Activated T-cell treated with anti-CD3 and anti-CD28 coated beads, Interleukin-2, amount 50 U/mL, for 72 hours (primary cell): ENCODE measurements at regions not wholly inside any gene's neighbourhood (a gene's known extent, or its start where the extent isn't known, plus 50 kb on each side); places are given as distances from the start of the nearest gene placed in this dataset.
"Not testable (repeated sequence)": the region's sequence is repeated elsewhere in the genome, so short reads cannot be mapped to it uniquely, and the experiment has no call there.

Experiments
- ATAC-seq, 2 donors: fragments of 150-1000 bp; cut with Tn5 transposase; replicated peaks in 1 of 2; 2 replicates each; pipeline ENCODE4 v1.10.0; 2021; ENCODE audit warnings: moderate library complexity in 2 of 2, mild to moderate bottlenecking in 1 of 2
- DNase-seq, 2 donors: peaks; one replicate each; pipeline ENCODE4 v3.0.0; 2021 to 2022; ENCODE audit warnings: mixed read lengths in 1 of 2
- H3K27ac Mint-ChIP-seq: one replicate; pipeline ENCODE4 v1.8.0; 2022; ENCODE audit warnings: mild to moderate bottlenecking, moderate library complexity, mixed read lengths
- H3K27me3 Mint-ChIP-seq: one replicate; pipeline ENCODE4 v1.8.0; 2022; ENCODE audit warnings: low read depth, mixed read lengths
- H3K36me3 Mint-ChIP-seq, 2 donors: one replicate each; pipeline ENCODE4 v1.8.0; 2022; ENCODE audit warnings: mixed read lengths in 2 of 2, mild to moderate bottlenecking in 1 of 2; ENCODE audit not compliant: insufficient read depth in 2 of 2
- H3K4me1 Mint-ChIP-seq: one replicate; pipeline ENCODE4 v1.8.0; 2022; ENCODE audit warnings: low read depth, mixed read lengths
- H3K4me3 Mint-ChIP-seq, 2 donors: one replicate each; pipeline ENCODE4 v1.8.0; 2022; ENCODE audit warnings: mild to moderate bottlenecking in 2 of 2, mixed read lengths in 2 of 2, moderate library complexity in 2 of 2
- H3K9me3 Mint-ChIP-seq, 2 donors: one replicate each; pipeline ENCODE4 v1.8.0; 2022; ENCODE audit warnings: mixed read lengths in 2 of 2

DNA sequence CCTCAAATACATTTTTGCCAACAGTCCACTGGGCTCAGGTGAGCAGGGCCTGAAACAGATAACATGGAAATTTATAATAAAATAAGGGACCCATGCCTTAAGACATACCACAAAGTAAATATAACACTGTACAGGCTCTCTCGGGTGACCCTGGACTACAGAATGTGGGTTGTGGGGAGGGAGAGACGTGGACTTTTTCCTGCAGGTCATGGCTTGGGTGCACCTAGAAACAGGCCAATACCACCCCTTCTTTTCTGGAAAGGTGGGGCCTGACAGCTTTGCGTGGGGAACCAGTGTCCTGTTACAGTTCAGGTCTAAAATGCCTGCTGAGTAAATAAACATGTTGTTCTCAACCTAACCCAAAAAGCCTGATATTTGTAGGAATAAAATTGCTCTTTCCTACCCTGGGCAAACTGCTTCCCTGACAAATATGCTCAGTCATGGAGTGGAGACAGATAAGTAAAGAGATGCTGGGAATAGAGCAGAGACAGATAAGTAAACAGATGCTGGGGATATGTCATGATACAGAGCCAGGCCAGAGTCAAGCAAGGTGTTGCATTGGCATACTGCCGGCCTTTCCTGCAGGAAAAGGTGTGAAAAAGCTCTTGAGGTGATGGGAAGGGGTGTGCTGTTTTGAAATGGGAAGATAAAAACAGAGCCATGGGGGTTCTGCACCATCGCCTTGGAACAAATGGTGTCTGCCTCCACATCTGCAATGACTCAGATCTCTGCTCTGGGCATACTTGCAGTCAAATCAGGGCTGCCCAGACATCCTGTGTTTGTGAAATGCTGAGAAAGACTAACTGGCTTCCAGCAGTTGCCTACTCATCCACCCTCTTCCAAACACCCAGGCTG is 535.6 kb downstream of the KCNJ18 start:
- H3K9me3 Mint-ChIP-seq, DNase-seq, H3K36me3 Mint-ChIP-seq, H3K27ac Mint-ChIP-seq, ATAC-seq, H3K27me3 Mint-ChIP-seq, H3K4me3 Mint-ChIP-seq, H3K4me1 Mint-ChIP-seq: not testable (repeated sequence)

- ATAC-seq, H3K9me3 Mint-ChIP-seq, H3K4me1 Mint-ChIP-seq: not testable (repeated sequence)
Observed at GRCh38 chr17:22229821-22230220, 537.5 kb downstream of the KCNJ18 start.

GRCh38 chr17:22233382-22233781 is 541.1 kb downstream of the KCNJ18 start:
- no peak for DNase-seq
- Mint-ChIP-seq H3K4me3 (no peak overlapping the region), H3K4me1 (no peaks in the 10 kb centered on the region), H3K36me3 (peaks cover 0 to 4% of the 10 kb centered on the region in 2 donors), H3K27me3 (no peaks in the 10 kb centered on the region), H3K9me3 (peaks cover 0 to 4% of the 10 kb centered on the region in 2 donors), H3K27ac (no peak overlapping the region)
- ATAC-seq = no peak

More at GRCh38 chr17:22229821-22230220, 537.5 kb downstream of the KCNJ18 start:
- not testable (repeated sequence) for H3K4me3 Mint-ChIP-seq, H3K27me3 Mint-ChIP-seq, DNase-seq, H3K27ac Mint-ChIP-seq, H3K36me3 Mint-ChIP-seq

GRCh38 chr17:22242472-22242871 is 550.1 kb downstream of the KCNJ18 start:
- H3K4me1 Mint-ChIP-seq = no peaks in the 10 kb centered on the region
- ATAC-seq = no peak
- no peak overlapping the region for H3K4me3 Mint-ChIP-seq

GRCh38 chr17:22251498-22251897 is 559.2 kb downstream of the KCNJ18 start:
- peak in 1 of 2 donors; percentile 51 for ATAC-seq

More at GRCh38 chr17:22242472-22242871, 550.1 kb downstream of the KCNJ18 start:
- no peaks in the 10 kb centered on the region for H3K9me3 Mint-ChIP-seq
- H3K27ac Mint-ChIP-seq = no peak overlapping the region
- DNase-seq = no peak
- H3K36me3 Mint-ChIP-seq = no peaks in the 10 kb centered on the region
- no peaks in the 10 kb centered on the region for H3K27me3 Mint-ChIP-seq

DNA sequence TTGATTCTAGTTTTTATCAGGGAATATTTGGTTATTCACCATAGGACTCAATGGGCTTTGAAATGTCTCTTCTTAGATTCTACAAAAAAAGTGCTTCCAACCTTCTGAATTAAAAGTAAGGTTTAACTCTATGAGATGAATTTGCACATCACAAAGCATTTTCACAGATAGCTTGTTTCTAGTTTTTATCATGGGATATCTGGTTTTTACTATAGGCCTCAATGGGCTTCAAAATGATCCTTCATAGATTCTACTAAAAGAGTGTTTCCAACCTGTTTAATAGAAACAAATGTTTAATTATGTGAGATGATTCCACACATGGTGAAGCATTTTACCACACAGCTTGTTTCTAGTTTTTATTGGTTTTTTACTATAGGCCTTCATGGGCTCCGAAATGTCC is 560.7 kb downstream of the KCNJ18 start:
- peaks cover 0 to 2% of the 10 kb centered on the region in 2 donors for H3K36me3 Mint-ChIP-seq
- no peaks in the 10 kb centered on the region for H3K4me1 Mint-ChIP-seq
- peaks cover 2% of the 10 kb centered on the region in 2 donors for H3K9me3 Mint-ChIP-seq
- ATAC-seq (no peak), DNase-seq (no peak)
- H3K4me3 Mint-ChIP-seq = no peak overlapping the region
- H3K27ac Mint-ChIP-seq = no peak overlapping the region
- H3K27me3 Mint-ChIP-seq = no peaks in the 10 kb centered on the region

More at GRCh38 chr17:22251498-22251897, 559.2 kb downstream of the KCNJ18 start:
- DNase-seq = no peak
- no peaks in the 10 kb centered on the region for H3K4me1 Mint-ChIP-seq
- H3K36me3 Mint-ChIP-seq = peaks cover 0 to 2% of the 10 kb centered on the region in 2 donors
- H3K27ac Mint-ChIP-seq = no peak overlapping the region
- H3K9me3 Mint-ChIP-seq = peaks cover 2% of the 10 kb centered on the region in 2 donors
- H3K27me3 Mint-ChIP-seq = no peaks in the 10 kb centered on the region
- H3K4me3 Mint-ChIP-seq = no peak overlapping the region

- H3K36me3 Mint-ChIP-seq = no peaks in the 10 kb centered on the region
- ATAC-seq (no peak), DNase-seq (no peak)
- no peak overlapping the region for H3K4me3 Mint-ChIP-seq
- no peaks in the 10 kb centered on the region for H3K4me1 Mint-ChIP-seq
- peaks cover 3% of the 10 kb centered on the region in 2 donors for H3K9me3 Mint-ChIP-seq
- no peaks in the 10 kb centered on the region for H3K27me3 Mint-ChIP-seq
- no peak overlapping the region for H3K27ac Mint-ChIP-seq
Observed at GRCh38 chr17:22265807-22266206, 573.5 kb downstream of the KCNJ18 start.

DNA sequence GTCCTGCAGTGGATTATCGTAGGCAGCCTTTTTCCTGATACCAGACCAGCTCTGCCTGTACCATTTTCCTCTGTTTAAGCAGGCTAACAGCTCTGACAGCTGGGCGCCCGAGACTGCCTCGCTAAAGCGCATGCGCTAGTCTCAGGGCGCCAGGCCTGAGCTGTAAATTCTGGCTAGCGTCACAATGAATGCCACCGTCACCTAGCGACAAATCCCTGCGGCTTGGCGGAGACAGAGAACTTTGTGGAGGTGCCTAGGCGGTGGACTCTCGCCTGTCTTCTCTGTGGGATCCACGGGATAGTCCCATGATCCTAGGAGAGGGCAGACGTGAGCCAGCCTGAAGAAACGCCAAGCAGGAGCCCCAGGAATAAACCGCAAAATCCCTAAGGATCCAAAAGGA is 573.9 kb downstream of the KCNJ18 start:
- Mint-ChIP-seq H3K36me3 (no peaks in the 10 kb centered on the region), H3K27ac (no peak overlapping the region), H3K9me3 (peaks cover 3% of the 10 kb centered on the region in 2 donors), H3K4me1 (no peaks in the 10 kb centered on the region), H3K27me3 (no peaks in the 10 kb centered on the region), H3K4me3 (no peak overlapping the region)
- ATAC-seq (no peak), DNase-seq (no peak)

- Mint-ChIP-seq H3K36me3 (no peaks in the 10 kb centered on the region), H3K27ac (no peak overlapping the region), H3K4me3 (no peak overlapping the region), H3K27me3 (no peaks in the 10 kb centered on the region), H3K9me3 (peaks cover 6 to 7% of the 10 kb centered on the region in 2 donors), H3K4me1 (no peaks in the 10 kb centered on the region)
- DNase-seq (no peak), ATAC-seq (no peak)
Observed at GRCh38 chr17:22267019-22267418, 574.7 kb downstream of the KCNJ18 start.

DNA sequence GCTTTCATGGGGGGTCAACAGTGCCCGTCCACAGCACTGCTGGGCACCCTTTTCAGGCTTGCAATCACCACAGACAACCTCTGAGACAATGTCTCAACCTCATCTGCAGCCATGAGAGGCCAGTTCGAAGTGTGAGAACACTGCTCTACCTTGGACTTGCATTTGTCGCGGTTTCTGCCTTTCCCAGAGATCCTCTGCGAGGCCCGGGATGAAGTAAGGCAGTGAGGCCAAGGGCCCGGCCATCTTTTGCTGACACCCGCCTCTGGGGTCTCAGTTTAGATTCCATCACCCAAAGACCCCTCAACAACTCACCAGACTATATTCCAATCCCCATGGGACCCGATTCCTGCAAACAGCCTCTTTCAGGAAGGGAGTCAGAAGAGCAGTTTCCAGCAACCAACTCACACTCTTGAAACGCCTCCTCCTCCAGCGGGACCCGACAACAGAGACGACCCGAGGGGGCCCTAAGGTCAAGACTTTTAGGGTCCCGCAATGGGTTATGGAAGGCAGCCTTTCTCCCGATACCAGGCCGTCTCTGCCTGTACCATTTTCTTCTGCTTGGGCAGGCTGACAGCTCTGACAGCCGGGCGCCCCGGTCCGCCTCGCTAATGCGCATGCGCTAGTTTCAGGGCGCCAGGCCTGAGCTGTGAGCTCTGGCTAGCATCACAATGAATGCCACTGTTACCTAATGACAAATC is 576.0 kb downstream of the KCNJ18 start:
- Mint-ChIP-seq H3K4me3 (no peak overlapping the region), H3K4me1 (no peaks in the 10 kb centered on the region), H3K9me3 (peaks cover 9 to 10% of the 10 kb centered on the region in 2 donors), H3K27me3 (no peaks in the 10 kb centered on the region), H3K27ac (no peak overlapping the region), H3K36me3 (no peaks in the 10 kb centered on the region)
- ATAC-seq = no peak
- DNase-seq = no peak

DNA sequence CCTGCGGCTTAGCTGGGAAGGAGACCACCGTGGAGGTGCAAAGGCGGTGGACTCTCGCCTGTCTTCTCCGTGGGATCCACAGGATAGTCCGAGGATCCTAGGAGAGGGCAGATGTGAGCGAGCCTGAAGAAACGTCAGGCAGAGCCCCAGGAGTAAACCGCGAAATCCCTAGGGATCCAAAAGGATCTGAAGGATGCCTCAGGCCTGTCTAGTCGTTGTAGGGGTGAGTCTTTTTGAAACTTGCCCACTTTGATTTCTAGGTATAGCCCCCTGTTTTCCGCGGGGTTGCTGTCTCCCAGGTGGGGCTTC is 576.5 kb downstream of the KCNJ18 start:
- no peak overlapping the region for H3K27ac Mint-ChIP-seq
- no peaks in the 10 kb centered on the region for H3K4me1 Mint-ChIP-seq
- H3K4me3 Mint-ChIP-seq = no peak overlapping the region
- DNase-seq (no peak), ATAC-seq (no peak)
- no peaks in the 10 kb centered on the region for H3K36me3 Mint-ChIP-seq
- peaks cover 9 to 10% of the 10 kb centered on the region in 2 donors for H3K9me3 Mint-ChIP-seq
- H3K27me3 Mint-ChIP-seq = no peaks in the 10 kb centered on the region

DNA sequence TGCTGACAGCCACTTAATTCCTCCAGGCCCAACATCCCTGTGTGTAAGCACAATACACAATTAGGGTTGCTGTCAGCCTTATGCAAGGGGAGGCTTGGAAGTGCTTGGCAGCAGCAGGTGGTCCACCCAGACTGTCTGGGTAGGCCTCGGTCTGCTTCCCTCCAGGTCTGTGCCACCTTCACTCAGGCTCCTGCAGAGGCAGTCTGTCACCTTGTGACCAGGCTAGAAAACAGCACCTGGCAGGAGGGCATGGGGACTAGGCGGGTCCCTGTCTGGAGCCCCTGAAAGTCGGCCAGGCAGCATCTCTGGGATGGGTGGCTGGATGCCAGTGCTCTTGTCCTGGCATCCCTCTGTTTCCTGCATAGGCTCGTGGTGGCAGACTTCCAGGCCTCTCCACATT is 578.1 kb downstream of the KCNJ18 start:
- Mint-ChIP-seq H3K4me1 (no peaks in the 10 kb centered on the region), H3K9me3 (peaks cover 9 to 11% of the 10 kb centered on the region in 2 donors), H3K4me3 (no peak overlapping the region), H3K27me3 (no peaks in the 10 kb centered on the region), H3K27ac (no peak overlapping the region), H3K36me3 (no peaks in the 10 kb centered on the region)
- no peak for ATAC-seq
- DNase-seq = no peak

DNA sequence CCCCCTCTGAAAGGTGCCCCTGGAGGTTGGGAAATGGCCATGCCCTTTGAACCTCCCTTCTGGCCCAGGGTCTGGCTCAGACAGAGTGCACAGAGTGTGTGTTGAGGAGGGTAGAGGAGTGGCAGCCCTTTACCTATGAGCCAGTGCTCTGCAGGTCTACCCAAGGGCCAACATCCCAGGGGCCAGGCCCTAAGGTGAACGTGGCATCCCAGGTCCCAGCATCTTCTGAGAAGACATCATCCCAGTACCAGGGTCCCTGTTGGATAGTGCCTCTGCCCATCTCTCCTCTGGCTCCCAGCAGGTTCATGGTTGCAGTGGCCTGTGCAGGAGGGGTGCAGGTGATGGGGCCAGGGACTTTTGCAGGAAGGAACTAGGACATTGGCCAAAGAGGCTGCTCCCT is 578.5 kb downstream of the KCNJ18 start:
- not testable (repeated sequence) for ATAC-seq, H3K4me3 Mint-ChIP-seq, H3K36me3 Mint-ChIP-seq, H3K4me1 Mint-ChIP-seq, H3K27ac Mint-ChIP-seq, H3K27me3 Mint-ChIP-seq, DNase-seq
- peaks cover 9 to 13% of the 10 kb centered on the region in 2 donors for H3K9me3 Mint-ChIP-seq
